HG02610 (cell line): ENCODE measurements at regions not wholly inside any gene's neighbourhood (a gene's known extent, or its start where the extent isn't known, plus 50 kb on each side); places are given as distances from the start of the nearest gene placed in this dataset.
"Not testable (repeated sequence)": the region's sequence is repeated elsewhere in the genome, so short reads cannot be mapped to it uniquely, and the experiment has no call there.

Experiments
- ATAC-seq: cut with Tn5 transposase; IDR thresholded peaks from one replicate; pipeline ENCODE4 v1.9.1; 2021; ENCODE audit warnings: mild to moderate bottlenecking, moderate library complexity; ENCODE audit not compliant: unreplicated experiment

GRCh38 chrX:45842207-45842925 is 641.7 kb upstream of the DIPK2B start:
- ATAC-seq, result no peak

- no peak for ATAC-seq
Measured at GRCh38 chrX:45840411-45840950, 639.8 kb upstream of the DIPK2B start.

- no peak for ATAC-seq
Measured at GRCh38 chrX:45830343-45830742, 629.7 kb upstream of the DIPK2B start.

- no peak for ATAC-seq
Measured at GRCh38 chrX:45824471-45824870, 623.8 kb upstream of the DIPK2B start.

GRCh38 chrX:45823536-45823935 is 622.9 kb upstream of the DIPK2B start:
- no peak for ATAC-seq

- ATAC-seq, result no peak
Measured at GRCh38 chrX:45822124-45822523, 621.4 kb upstream of the DIPK2B start.

GRCh38 chrX:45818913-45819312 is 618.2 kb upstream of the DIPK2B start:
- no peak for ATAC-seq

- ATAC-seq, result no peak
Measured at GRCh38 chrX:45815441-45815840, 614.8 kb upstream of the DIPK2B start.

GRCh38 chrX:45811326-45811725 is 610.6 kb upstream of the DIPK2B start:
- ATAC-seq, result no peak

- ATAC-seq, result no peak
Measured at GRCh38 chrX:45807572-45808425, 607.1 kb upstream of the DIPK2B start.

- ATAC-seq, result peak; percentile 71
Measured at GRCh38 chrX:45806410-45807121, 605.9 kb upstream of the DIPK2B start.

GRCh38 chrX:45804276-45804675 is 603.6 kb upstream of the DIPK2B start:
- ATAC-seq, result no peak

GRCh38 chrX:45803383-45803921 is 602.8 kb upstream of the DIPK2B start:
- ATAC-seq, result peak; percentile 41

- no peak for ATAC-seq
Measured at GRCh38 chrX:45801554-45801953, 600.9 kb upstream of the DIPK2B start.

GRCh38 chrX:45800746-45801453 is 600.2 kb upstream of the DIPK2B start:
- ATAC-seq, result not testable (repeated sequence)

- no peak for ATAC-seq
Measured at GRCh38 chrX:45799576-45799975, 598.9 kb upstream of the DIPK2B start.

- no peak for ATAC-seq
Measured at GRCh38 chrX:45795546-45795945, 594.9 kb upstream of the DIPK2B start.

GRCh38 chrX:45794995-45795337 is 594.3 kb upstream of the DIPK2B start:
- ATAC-seq, result peak; percentile 69

GRCh38 chrX:45794323-45794994 is 593.8 kb upstream of the DIPK2B start:
- peak; percentile 49 for ATAC-seq

GRCh38 chrX:45788941-45789348 is 588.3 kb upstream of the DIPK2B start:
- no peak for ATAC-seq
